GM23338 (cell line): ENCODE measurements at regions not wholly inside any gene's neighbourhood (a gene's known extent, or its start where the extent isn't known, plus 50 kb on each side); places are given as distances from the start of the nearest gene placed in this dataset.

Experiments
- ATAC-seq: fragments of 200-7000 bp; cut with Tn5 transposase; 3 replicates; pipeline ENCODE4 v1.9.1; 2020
- DNase-seq: peaks from one replicate; pipeline ENCODE4 v3.0.0-alpha.2; 2015; ENCODE audit warnings: low spot score
- H2AFZ ChIP-seq: fragments of 200-600 bp; sonication (generic); 2 replicates; pipeline ENCODE4 v1.8.0; 2016; ENCODE audit warnings: antibody characterized with exemption, mild to moderate bottlenecking, moderate library complexity
- H3F3A ChIP-seq: fragments of 200-600 bp; sonication (generic); replicated peaks from 2 replicates; pipeline ENCODE4 v1.8.0; 2017; ENCODE audit warnings: antibody characterized with exemption, mixed run types, low read depth
- H3K27ac ChIP-seq: fragments of 200-600 bp; sonication (generic); 2 replicates; pipeline ENCODE4 v1.6.1; 2016; ENCODE audit warnings: low read depth
- H3K27me3 ChIP-seq: fragments of 200-600 bp; sonication (generic); 2 replicates; pipeline ENCODE4 v1.8.0; 2016; ENCODE audit warnings: mild to moderate bottlenecking, mixed run types, moderate library complexity; ENCODE audit not compliant: insufficient read depth
- H3K36me3 ChIP-seq: fragments of 200-600 bp; sonication (generic); 2 replicates; pipeline ENCODE4 v1.8.0; 2016; ENCODE audit warnings: mild to moderate bottlenecking; ENCODE audit not compliant: insufficient read depth
- H3K4me1 ChIP-seq: fragments of 200-600 bp; sonication (generic); 2 replicates; pipeline ENCODE4 v1.8.0; 2016; ENCODE audit warnings: mild to moderate bottlenecking, moderate library complexity; ENCODE audit not compliant: insufficient read depth
- H3K4me2 ChIP-seq: fragments of 200-600 bp; sonication (generic); 2 replicates; pipeline ENCODE4 v1.7.1; 2017; ENCODE audit warnings: mixed run types
- H3K4me3 ChIP-seq: fragments of 200-600 bp; sonication (generic); 2 replicates; pipeline ENCODE4 v1.6.1; 2016; ENCODE audit warnings: mixed run types
- H3K79me2 ChIP-seq: fragments of 200-600 bp; sonication (generic); replicated peaks from 2 replicates; pipeline ENCODE4 v1.8.0; 2017; ENCODE audit warnings: mild to moderate bottlenecking; ENCODE audit not compliant: insufficient read depth
- H3K9me2 ChIP-seq: fragments of 200-600 bp; sonication (generic); 2 replicates; pipeline ENCODE4 v1.8.0; 2017; ENCODE audit not compliant: insufficient read depth
- H4K20me1 ChIP-seq: fragments of 200-600 bp; sonication (generic); replicated peaks from 2 replicates; pipeline ENCODE4 v1.8.0; 2017; ENCODE audit warnings: mild to moderate bottlenecking; ENCODE audit not compliant: insufficient read depth
- H3K27ac Mint-ChIP-seq: 2 replicates; pipeline ENCODE4 v1.8.0; 2020; ENCODE audit warnings: inconsistent platforms, mild to moderate bottlenecking, moderate library complexity, mixed read lengths
- H3K27me3 Mint-ChIP-seq: 3 replicates; pipeline ENCODE4 v1.8.0; 2022; ENCODE audit warnings: low read depth, mild to moderate bottlenecking, moderate library complexity, mixed read lengths, inconsistent platforms; ENCODE audit not compliant: insufficient read depth, poor library complexity
- H3K36me3 Mint-ChIP-seq: 3 replicates; pipeline ENCODE4 v1.8.0; 2021; ENCODE audit warnings: low read depth, mild to moderate bottlenecking, inconsistent platforms, moderate library complexity, mixed read lengths
- H3K4me1 Mint-ChIP-seq: 3 replicates; pipeline ENCODE4 v1.8.0; 2020; ENCODE audit warnings: mild to moderate bottlenecking, inconsistent platforms, mixed read lengths
- H3K4me3 Mint-ChIP-seq: 3 replicates; pipeline ENCODE4 v1.8.0; 2021; ENCODE audit warnings: moderate library complexity, mild to moderate bottlenecking, inconsistent platforms, mixed read lengths
- H3K9me3 Mint-ChIP-seq: 3 replicates; pipeline ENCODE4 v1.8.0; 2020; ENCODE audit warnings: moderate library complexity, mild to moderate bottlenecking, inconsistent platforms, mixed read lengths
- CREB1 ChIP-seq: fragments of 250-450 bp; sonication (Bioruptor Pico); IDR thresholded peaks from 2 replicates; pipeline ENCODE4 v1.5.0; 2020; ENCODE audit warnings: low read depth, mild to moderate bottlenecking, moderate library complexity
- NANOG ChIP-seq: IDR thresholded peaks from 2 replicates; pipeline ENCODE4 v1.6.1; 2016; ENCODE audit warnings: antibody characterized with exemption, borderline replicate concordance
- POLR2AphosphoS5 ChIP-seq: IDR thresholded peaks from 2 replicates; pipeline ENCODE4 v1.6.1; 2016; ENCODE audit warnings: antibody characterized with exemption, low read depth
- ZNF331 ChIP-seq: fragments of 250-450 bp; sonication (Bioruptor Pico); IDR thresholded peaks from 2 replicates; pipeline ENCODE4 v1.5.0; 2020; ENCODE audit warnings: low read depth, mild to moderate bottlenecking, moderate library complexity
- TF ChIP-seq, protein P1 (sequence below): fragments of 250-450 bp; sonication (Bioruptor Pico); IDR thresholded peaks from 2 replicates; pipeline ENCODE4 v1.5.0; 2020; ENCODE audit warnings: mild to moderate bottlenecking, moderate library complexity

DNA sequence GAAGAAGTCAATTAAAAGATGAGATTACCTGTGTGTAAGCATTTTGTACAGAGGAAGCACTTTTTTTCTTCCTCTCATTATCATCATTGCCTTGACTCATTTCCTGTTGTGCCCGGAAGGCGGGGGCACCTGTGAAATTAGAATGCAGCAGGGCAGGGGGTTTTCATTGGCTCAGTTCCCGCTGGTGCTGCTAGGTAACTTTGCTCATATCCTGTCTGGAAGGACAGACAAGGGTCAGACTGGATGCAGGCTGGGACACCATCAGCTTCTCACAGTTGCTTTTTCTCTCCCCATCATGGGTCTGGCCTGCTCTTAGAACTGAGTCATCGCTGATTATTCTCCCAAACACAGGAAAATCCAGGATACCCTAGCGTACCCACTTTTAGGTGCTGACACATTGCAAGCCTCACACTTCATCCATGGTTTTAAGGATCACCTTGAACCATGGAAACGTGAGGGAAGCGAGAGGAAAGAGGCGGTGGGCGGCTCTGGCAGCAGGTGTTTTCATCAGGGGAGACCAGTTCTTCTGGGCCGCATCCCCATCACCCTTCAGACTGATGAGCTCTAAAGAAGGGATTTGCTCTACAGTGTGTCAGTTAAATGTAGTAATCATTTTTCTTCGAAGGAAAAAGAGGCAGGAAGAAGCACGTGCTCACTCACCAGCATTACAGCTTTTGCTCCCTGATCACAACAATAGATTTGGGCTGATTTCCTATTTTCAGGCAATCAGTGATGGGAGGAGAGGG lies 195.7 kb upstream of the SASH1 start:
- H3K27me3 Mint-ChIP-seq = peaks cover 9% of the 10 kb centered on the region
- no peaks in the 10 kb centered on the region for H3F3A ChIP-seq
- no peaks in the 10 kb centered on the region for H3K9me2 ChIP-seq
- H3K4me1 Mint-ChIP-seq = peaks cover 6% of the 10 kb centered on the region
- no peaks in the 10 kb centered on the region for H3K9me3 Mint-ChIP-seq
- DNase-seq = peak; percentile 26
- no peaks in the 10 kb centered on the region for H3K4me1 ChIP-seq
- no peaks in the 10 kb centered on the region for H3K36me3 Mint-ChIP-seq
- no peak overlapping the region for H3K4me2 ChIP-seq
- no peak overlapping the region for H2AFZ ChIP-seq
- no peaks in the 10 kb centered on the region for H3K36me3 ChIP-seq
- no peaks in the 10 kb centered on the region for H3K27me3 ChIP-seq
- H4K20me1 ChIP-seq = no peaks in the 10 kb centered on the region
- H3K4me3 ChIP-seq = no peak overlapping the region
- H3K27ac Mint-ChIP-seq = peak overlapping the region; percentile 17; the same call in 1 of the 2 replicates
- no peak for ATAC-seq
- TF ChIP-seq NANOG = no peak
- no peak for TF ChIP-seq ZNF331
- TF ChIP-seq, protein P1, sequence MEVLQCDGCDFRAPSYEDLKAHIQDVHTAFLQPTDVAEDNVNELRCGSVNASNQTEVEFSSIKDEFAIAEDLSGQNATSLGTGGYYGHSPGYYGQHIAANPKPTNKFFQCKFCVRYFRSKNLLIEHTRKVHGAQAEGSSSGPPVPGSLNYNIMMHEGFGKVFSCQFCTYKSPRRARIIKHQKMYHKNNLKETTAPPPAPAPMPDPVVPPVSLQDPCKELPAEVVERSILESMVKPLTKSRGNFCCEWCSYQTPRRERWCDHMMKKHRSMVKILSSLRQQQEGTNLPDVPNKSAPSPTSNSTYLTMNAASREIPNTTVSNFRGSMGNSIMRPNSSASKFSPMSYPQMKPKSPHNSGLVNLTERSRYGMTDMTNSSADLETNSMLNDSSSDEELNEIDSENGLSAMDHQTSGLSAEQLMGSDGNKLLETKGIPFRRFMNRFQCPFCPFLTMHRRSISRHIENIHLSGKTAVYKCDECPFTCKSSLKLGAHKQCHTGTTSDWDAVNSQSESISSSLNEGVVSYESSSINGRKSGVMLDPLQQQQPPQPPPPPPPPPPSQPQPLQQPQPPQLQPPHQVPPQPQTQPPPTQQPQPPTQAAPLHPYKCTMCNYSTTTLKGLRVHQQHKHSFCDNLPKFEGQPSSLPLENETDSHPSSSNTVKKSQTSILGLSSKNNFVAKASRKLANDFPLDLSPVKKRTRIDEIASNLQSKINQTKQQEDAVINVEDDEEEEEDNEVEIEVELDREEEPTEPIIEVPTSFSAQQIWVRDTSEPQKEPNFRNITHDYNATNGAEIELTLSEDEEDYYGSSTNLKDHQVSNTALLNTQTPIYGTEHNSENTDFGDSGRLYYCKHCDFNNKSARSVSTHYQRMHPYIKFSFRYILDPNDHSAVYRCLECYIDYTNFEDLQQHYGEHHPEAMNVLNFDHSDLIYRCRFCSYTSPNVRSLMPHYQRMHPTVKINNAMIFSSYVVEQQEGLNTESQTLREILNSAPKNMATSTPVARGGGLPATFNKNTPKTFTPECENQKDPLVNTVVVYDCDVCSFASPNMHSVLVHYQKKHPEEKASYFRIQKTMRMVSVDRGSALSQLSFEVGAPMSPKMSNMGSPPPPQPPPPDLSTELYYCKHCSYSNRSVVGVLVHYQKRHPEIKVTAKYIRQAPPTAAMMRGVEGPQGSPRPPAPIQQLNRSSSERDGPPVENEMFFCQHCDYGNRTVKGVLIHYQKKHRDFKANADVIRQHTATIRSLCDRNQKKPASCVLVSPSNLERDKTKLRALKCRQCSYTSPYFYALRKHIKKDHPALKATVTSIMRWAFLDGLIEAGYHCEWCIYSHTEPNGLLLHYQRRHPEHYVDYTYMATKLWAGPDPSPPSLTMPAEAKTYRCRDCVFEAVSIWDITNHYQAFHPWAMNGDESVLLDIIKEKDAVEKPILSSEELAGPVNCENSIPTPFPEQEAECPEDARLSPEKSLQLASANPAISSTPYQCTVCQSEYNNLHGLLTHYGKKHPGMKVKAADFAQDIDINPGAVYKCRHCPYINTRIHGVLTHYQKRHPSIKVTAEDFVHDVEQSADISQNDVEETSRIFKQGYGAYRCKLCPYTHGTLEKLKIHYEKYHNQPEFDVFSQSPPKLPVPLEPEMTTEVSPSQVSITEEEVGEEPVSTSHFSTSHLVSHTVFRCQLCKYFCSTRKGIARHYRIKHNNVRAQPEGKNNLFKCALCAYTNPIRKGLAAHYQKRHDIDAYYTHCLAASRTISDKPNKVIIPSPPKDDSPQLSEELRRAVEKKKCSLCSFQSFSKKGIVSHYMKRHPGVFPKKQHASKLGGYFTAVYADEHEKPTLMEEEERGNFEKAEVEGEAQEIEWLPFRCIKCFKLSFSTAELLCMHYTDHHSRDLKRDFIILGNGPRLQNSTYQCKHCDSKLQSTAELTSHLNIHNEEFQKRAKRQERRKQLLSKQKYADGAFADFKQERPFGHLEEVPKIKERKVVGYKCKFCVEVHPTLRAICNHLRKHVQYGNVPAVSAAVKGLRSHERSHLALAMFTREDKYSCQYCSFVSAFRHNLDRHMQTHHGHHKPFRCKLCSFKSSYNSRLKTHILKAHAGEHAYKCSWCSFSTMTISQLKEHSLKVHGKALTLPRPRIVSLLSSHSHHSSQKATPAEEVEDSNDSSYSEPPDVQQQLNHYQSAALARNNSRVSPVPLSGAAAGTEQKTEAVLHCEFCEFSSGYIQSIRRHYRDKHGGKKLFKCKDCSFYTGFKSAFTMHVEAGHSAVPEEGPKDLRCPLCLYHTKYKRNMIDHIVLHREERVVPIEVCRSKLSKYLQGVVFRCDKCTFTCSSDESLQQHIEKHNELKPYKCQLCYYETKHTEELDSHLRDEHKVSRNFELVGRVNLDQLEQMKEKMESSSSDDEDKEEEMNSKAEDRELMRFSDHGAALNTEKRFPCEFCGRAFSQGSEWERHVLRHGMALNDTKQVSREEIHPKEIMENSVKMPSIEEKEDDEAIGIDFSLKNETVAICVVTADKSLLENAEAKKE (CRISPR knock-in tag) = no peak
- H3K4me3 Mint-ChIP-seq = no peak overlapping the region
- no peaks in the 10 kb centered on the region for H3K79me2 ChIP-seq
- H3K27ac ChIP-seq = no peak overlapping the region

DNA sequence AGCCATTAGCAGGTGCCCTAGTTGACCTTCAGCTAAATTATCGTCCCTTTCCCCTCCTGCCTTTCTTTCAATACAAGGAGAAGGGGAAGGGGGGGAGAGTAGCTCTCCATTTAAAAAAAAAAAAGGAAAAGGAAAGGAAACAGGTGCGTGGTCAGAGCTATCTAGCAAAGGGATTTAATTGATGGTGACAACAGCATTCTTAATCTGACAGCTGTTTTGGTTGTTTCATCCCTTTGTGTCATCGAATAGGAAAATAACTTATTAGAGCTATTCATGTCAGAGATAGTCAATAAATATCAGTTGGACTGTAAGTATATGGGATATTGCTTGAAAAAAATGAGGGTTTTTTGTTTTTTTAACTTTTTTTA lies 195.2 kb upstream of the SASH1 start:
- no peaks in the 10 kb centered on the region for H3K36me3 Mint-ChIP-seq
- Histone ChIP-seq H3K4me3 (no peak overlapping the region), H3K79me2 (no peaks in the 10 kb centered on the region), H3K36me3 (no peaks in the 10 kb centered on the region), H3K9me2 (no peaks in the 10 kb centered on the region), H4K20me1 (no peaks in the 10 kb centered on the region), H3K4me1 (no peaks in the 10 kb centered on the region), H2AFZ (no peak overlapping the region), H3K27ac (no peak overlapping the region), H3K4me2 (no peak overlapping the region), H3F3A (no peaks in the 10 kb centered on the region), H3K27me3 (no peaks in the 10 kb centered on the region)
- H3K27me3 Mint-ChIP-seq = peaks cover 12% of the 10 kb centered on the region
- DNase-seq (no peak), ATAC-seq (no peak)
- H3K27ac Mint-ChIP-seq = no peak overlapping the region
- H3K9me3 Mint-ChIP-seq = no peaks in the 10 kb centered on the region
- H3K4me1 Mint-ChIP-seq = peaks cover 8% of the 10 kb centered on the region
- H3K4me3 Mint-ChIP-seq = no peak overlapping the region
- no peak for TF ChIP-seq CREB1
- no peak for TF ChIP-seq POLR2AphosphoS5
- TF ChIP-seq, protein P1 (CRISPR knock-in tag) = no peak
